Neuronal stem cell (in vitro differentiated cells): ENCODE measurements at regions not wholly inside any gene's neighbourhood (a gene's known extent, or its start where the extent isn't known, plus 50 kb on each side); places are given as distances from the start of the nearest gene placed in this dataset.

Experiments used
- DNase-seq: peaks from one replicate; pipeline ENCODE4 v3.0.0-alpha.2; 2013; ENCODE audit warnings: low spot score
- H2AFZ ChIP-seq: one replicate; pipeline ENCODE4 v1.6.1; 2013; ENCODE audit warnings: mild to moderate bottlenecking, low read length, inconsistent platforms
- H2AK5ac ChIP-seq: 2 replicates; pipeline ENCODE4 v1.6.1; 2013; ENCODE audit warnings: low read depth, mild to moderate bottlenecking, inconsistent platforms, low read length, moderate library complexity, mixed read lengths
- H2BK120ac ChIP-seq: 2 replicates; pipeline ENCODE4 v1.6.1; 2013; ENCODE audit warnings: low read depth, mild to moderate bottlenecking, inconsistent platforms, low read length, moderate library complexity, mixed read lengths
- H2BK12ac ChIP-seq: one replicate; pipeline ENCODE4 v1.6.1; 2013; ENCODE audit warnings: low read length, inconsistent platforms
- H2BK15ac ChIP-seq: 2 replicates; pipeline ENCODE4 v1.6.1; 2013; ENCODE audit warnings: mild to moderate bottlenecking, low read length, inconsistent platforms, mixed read lengths
- H2BK5ac ChIP-seq: one replicate; pipeline ENCODE4 v1.6.1; 2013; ENCODE audit warnings: inconsistent platforms, mild to moderate bottlenecking, low read length, moderate library complexity
- H3K14ac ChIP-seq: one replicate; pipeline ENCODE4 v1.6.1; 2013; ENCODE audit warnings: low read length, inconsistent platforms
- H3K18ac ChIP-seq: 2 replicates; pipeline ENCODE4 v1.6.1; 2013; ENCODE audit warnings: low read length, inconsistent platforms
- H3K23ac ChIP-seq: 2 replicates; pipeline ENCODE4 v1.6.1; 2013; ENCODE audit warnings: low read depth, mild to moderate bottlenecking, mixed read lengths, low read length, inconsistent platforms; ENCODE audit not compliant: poor library complexity
- H3K27ac ChIP-seq: replicated peaks from 3 replicates; pipeline ENCODE4 v1.5.1; 2013; ENCODE audit warnings: low read length, inconsistent platforms
- H3K27me3 ChIP-seq, 3 experiments: 2 replicates each; pipeline ENCODE4 v1.6.1; 2013; ENCODE audit warnings: low read length in 3 of 3, mild to moderate bottlenecking in 2 of 3, inconsistent platforms in 1 of 3, low read depth in 1 of 3, mixed read lengths in 1 of 3, moderate library complexity in 1 of 3; ENCODE audit not compliant: control insufficient read depth in 3 of 3, insufficient read depth in 3 of 3
- H3K36me3 ChIP-seq, 2 donors: replicated peaks in 1 of 2; 2 replicates each; pipeline ENCODE4 v1.6.1; 2013; ENCODE audit warnings: low read length in 2 of 2; ENCODE audit not compliant: control insufficient read depth in 2 of 2, insufficient read depth in 2 of 2
- H3K4ac ChIP-seq: 2 replicates; pipeline ENCODE4 v1.6.1; 2013; ENCODE audit warnings: inconsistent platforms, mild to moderate bottlenecking, low read length, moderate library complexity
- H3K4me1 ChIP-seq, 2 donors: 1 replicate in 1 of 2; 2 replicates in 1 of 2; pipeline ENCODE4 v1.6.1; 2013; ENCODE audit warnings: low read length in 2 of 2, low read depth in 1 of 2; ENCODE audit not compliant: control insufficient read depth in 2 of 2, insufficient read depth in 1 of 2
- H3K4me2 ChIP-seq: one replicate; pipeline ENCODE4 v1.6.1; 2013; ENCODE audit warnings: mild to moderate bottlenecking, low read length, inconsistent platforms; ENCODE audit not compliant: insufficient read depth, poor library complexity, severe bottlenecking
- H3K4me3 ChIP-seq, 2 donors: 2 replicates each; pipeline ENCODE4 v1.5.1; 2013; ENCODE audit warnings: low read length in 2 of 2, mild to moderate bottlenecking in 2 of 2, inconsistent platforms in 1 of 2, moderate library complexity in 1 of 2
- H3K79me1 ChIP-seq: one replicate; pipeline ENCODE4 v1.6.1; 2013; ENCODE audit warnings: low read depth, mild to moderate bottlenecking, inconsistent platforms, low read length, moderate library complexity
- H3K9ac ChIP-seq: one replicate; pipeline ENCODE4 v1.6.1; 2013; ENCODE audit warnings: mild to moderate bottlenecking, low read depth, low read length, inconsistent platforms; ENCODE audit not compliant: poor library complexity
- H3K9me3 ChIP-seq, 2 donors: replicated peaks in 1 of 2; 2 replicates each; pipeline versions ENCODE3 to v1.6.1; 2013; ENCODE audit warnings: low read length in 2 of 2, mild to moderate bottlenecking in 2 of 2, inconsistent platforms in 1 of 2, low read depth in 1 of 2, mixed read lengths in 1 of 2, moderate library complexity in 1 of 2; ENCODE audit not compliant: control insufficient read depth in 2 of 2, insufficient read depth in 1 of 2
- H4K8ac ChIP-seq: one replicate; pipeline ENCODE4 v1.6.1; 2013; ENCODE audit warnings: low read depth, mild to moderate bottlenecking, inconsistent platforms, low read length, moderate library complexity
- H4K91ac ChIP-seq: one replicate; pipeline ENCODE4 v1.6.1; 2013; ENCODE audit warnings: low read length, low read depth, mild to moderate bottlenecking, inconsistent platforms; ENCODE audit not compliant: poor library complexity
- WGBS, 2 donors: extraction: QIAGEN DNeasy Blood & Tissue Kit; methylation state at CpG; one replicate each; pipeline ENCODE4 v1.1.7; 2013; ENCODE audit warnings: missing lambda C conversion rate in 2 of 2, mixed read lengths in 1 of 2; ENCODE audit not compliant: insufficient read length in 2 of 2, insufficient replicate concordance in 1 of 2; ENCODE audit errors: extremely low coverage in 2 of 2; 5-methylcytosine and 5-hydroxymethylcytosine counted together

DNA sequence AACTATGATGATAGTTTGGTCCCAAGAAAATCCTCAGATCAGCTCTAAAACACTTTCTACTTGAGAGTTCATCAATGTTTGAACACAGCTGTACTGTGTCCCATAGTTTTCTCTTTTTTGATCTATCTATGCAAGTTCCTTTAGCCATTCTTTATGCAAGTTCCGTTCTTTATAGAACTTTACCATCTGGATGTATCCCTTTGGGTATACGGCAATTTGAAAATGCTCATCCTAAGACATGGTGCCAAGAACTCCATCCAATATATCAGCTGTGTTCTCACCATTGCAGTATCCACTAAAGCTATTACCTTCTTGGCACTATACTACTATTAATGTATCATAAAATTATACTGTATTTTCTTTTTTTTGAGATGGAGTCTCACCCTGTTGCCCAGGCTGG, 276.9 kb downstream of the NOVA1 start:
- no peak overlapping the region for H2BK5ac ChIP-seq
- H3K79me1 ChIP-seq: no peaks in the 10 kb centered on the region
- no peak overlapping the region for H3K9ac ChIP-seq
- H3K4me1 ChIP-seq: peaks cover 4 to 16% of the 10 kb centered on the region in 2 donors
- H3K14ac ChIP-seq: no peak overlapping the region
- no peak overlapping the region for H3K23ac ChIP-seq
- H3K4me2 ChIP-seq: no peak overlapping the region
- no peaks in the 10 kb centered on the region for H3K9me3 ChIP-seq
- H2AFZ ChIP-seq: no peak overlapping the region
- H2BK15ac ChIP-seq: no peak overlapping the region
- H3K4me3 ChIP-seq: no peak overlapping the region
- no peak overlapping the region for H3K27ac ChIP-seq
- WGBS, 2 donors: no CpG with 5 or more reads among the region's 2 CpGs
- H3K18ac ChIP-seq: no peak overlapping the region
- no peak overlapping the region for H2BK120ac ChIP-seq
- no peak overlapping the region for H4K8ac ChIP-seq
- DNase-seq: no peak
- H2AK5ac ChIP-seq: no peak overlapping the region
- H3K36me3 ChIP-seq: no peaks in the 10 kb centered on the region
- no peak overlapping the region for H3K4ac ChIP-seq
- no peak overlapping the region for H4K91ac ChIP-seq
- H3K27me3 ChIP-seq: peaks cover 0 to 18% (median 0%) of the 10 kb centered on the region in 3 experiments
- H2BK12ac ChIP-seq: no peak overlapping the region

DNA sequence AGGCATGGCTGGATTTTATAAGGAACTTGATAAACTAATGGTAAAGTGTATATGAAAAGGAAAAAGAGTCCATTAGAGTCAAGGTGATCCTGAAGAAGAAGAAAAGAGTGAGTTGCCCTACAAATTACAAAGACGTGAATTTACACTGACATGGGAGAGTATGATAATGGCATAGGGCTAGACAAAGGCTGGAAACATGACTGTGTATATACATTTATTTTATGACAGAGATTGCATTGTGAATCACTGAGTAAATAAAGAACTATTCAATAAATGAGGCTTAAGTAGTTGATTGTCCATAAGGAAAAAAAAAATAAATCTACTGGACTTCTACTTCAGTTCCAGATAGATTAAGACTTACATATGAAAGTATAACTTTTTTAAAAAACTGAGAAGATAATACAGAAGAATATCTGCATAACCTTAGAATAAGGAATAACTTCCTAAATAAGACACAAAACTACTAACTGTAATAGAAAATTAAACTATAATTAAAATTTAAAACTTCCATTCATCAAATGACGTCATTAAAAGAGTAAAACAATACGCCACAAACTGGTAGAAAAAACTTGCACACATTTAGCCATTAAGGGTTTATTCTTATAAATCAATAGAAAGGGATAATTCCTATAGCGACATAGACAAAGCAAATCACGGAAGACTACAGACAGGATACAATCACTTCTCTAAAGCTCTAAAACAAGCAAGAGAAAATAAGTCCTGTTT, 278.5 kb downstream of the NOVA1 start:
- H2BK15ac ChIP-seq: no peak overlapping the region
- H3K9me3 ChIP-seq: no peaks in the 10 kb centered on the region
- no peak overlapping the region for H3K4me2 ChIP-seq
- no peak for DNase-seq
- H2BK5ac ChIP-seq: no peak overlapping the region
- H4K91ac ChIP-seq: no peak overlapping the region
- H3K18ac ChIP-seq: no peak overlapping the region
- no peak overlapping the region for H3K4me3 ChIP-seq
- H3K23ac ChIP-seq: no peak overlapping the region
- H3K79me1 ChIP-seq: no peaks in the 10 kb centered on the region
- H3K14ac ChIP-seq: no peak overlapping the region
- no peak overlapping the region for H3K27ac ChIP-seq
- H4K8ac ChIP-seq: no peak overlapping the region
- H3K4me1 ChIP-seq: peaks cover 4 to 8% of the 10 kb centered on the region in 2 donors
- H2BK120ac ChIP-seq: no peak overlapping the region
- H2AFZ ChIP-seq: no peak overlapping the region
- H3K9ac ChIP-seq: no peak overlapping the region
- peaks cover 0 to 18% (median 0%) of the 10 kb centered on the region in 3 experiments for H3K27me3 ChIP-seq
- no CpG with 5 or more reads among the region's 5 CpGs for WGBS, 2 donors
- no peak overlapping the region for H2BK12ac ChIP-seq
- H2AK5ac ChIP-seq: no peak overlapping the region
- H3K4ac ChIP-seq: no peak overlapping the region
- H3K36me3 ChIP-seq: no peaks in the 10 kb centered on the region

- no peak overlapping the region for H4K91ac ChIP-seq
- H3K9ac ChIP-seq: no peak overlapping the region
- H3K14ac ChIP-seq: no peak overlapping the region
- no peak overlapping the region for H3K27ac ChIP-seq
- H2BK120ac ChIP-seq: no peak overlapping the region
- H4K8ac ChIP-seq: no peak overlapping the region
- H3K36me3 ChIP-seq: no peaks in the 10 kb centered on the region
- H2BK12ac ChIP-seq: no peak overlapping the region
- no peak overlapping the region for H3K23ac ChIP-seq
- no peak overlapping the region for H2AK5ac ChIP-seq
- H3K4me2 ChIP-seq: no peak overlapping the region
- no peaks in the 10 kb centered on the region for H3K4me1 ChIP-seq
- no peaks in the 10 kb centered on the region for H3K9me3 ChIP-seq
- no peak overlapping the region for H3K18ac ChIP-seq
- H2BK15ac ChIP-seq: no peak overlapping the region
- no peak overlapping the region for H2AFZ ChIP-seq
- no peak overlapping the region for H2BK5ac ChIP-seq
- H3K4me3 ChIP-seq: no peak overlapping the region
- no peaks in the 10 kb centered on the region for H3K79me1 ChIP-seq
- no peak for DNase-seq
- no peaks in the 10 kb centered on the region for H3K27me3 ChIP-seq
- H3K4ac ChIP-seq: no peak overlapping the region
These were observed 293.8 kb downstream of the NOVA1 start for GRCh38 chr14:26304056-26304455.

- Histone ChIP-seq H2AK5ac (no peak overlapping the region), H3K4ac (no peak overlapping the region), H2BK120ac (no peak overlapping the region), H3K23ac (no peak overlapping the region), H3K14ac (no peak overlapping the region), H3K27me3 (no peaks in the 10 kb centered on the region), H3K27ac (no peak overlapping the region), H3K4me2 (no peak overlapping the region), H2AFZ (no peak overlapping the region), H2BK5ac (no peak overlapping the region), H2BK15ac (no peak overlapping the region), H3K9ac (no peak overlapping the region), H3K4me3 (no peak overlapping the region), H4K91ac (no peak overlapping the region), H3K9me3 (no peaks in the 10 kb centered on the region), H4K8ac (no peak overlapping the region), H3K18ac (no peak overlapping the region), H3K36me3 (no peaks in the 10 kb centered on the region), H2BK12ac (no peak overlapping the region), H3K4me1 (no peaks in the 10 kb centered on the region), H3K79me1 (no peaks in the 10 kb centered on the region)
- no peak for DNase-seq
- no CpG with 5 or more reads among the region's 3 CpGs for WGBS, 2 donors
These were observed 303.9 kb downstream of the NOVA1 start for GRCh38 chr14:26293909-26294308.
